Vagina (tissue), 2 donors: ENCODE measurements at regions not wholly inside any gene's neighbourhood (a gene's known extent, or its start where the extent isn't known, plus 50 kb on each side); places are given as distances from the start of the nearest gene placed in this dataset.

Source experiments
- DNase-seq, 2 donors: peaks; one replicate each; pipeline ENCODE4 v3.0.0-alpha.2; 2017; ENCODE audit errors: extremely low spot score in 2 of 2
- H3K27ac ChIP-seq: fragments of 200-600 bp; sonication (generic); one replicate; pipeline ENCODE4 v1.5.1; 2019
- H3K27me3 ChIP-seq: fragments of 200-600 bp; sonication (generic); one replicate; pipeline ENCODE4 v1.5.1; 2019
- H3K36me3 ChIP-seq, 2 donors: fragments of 200-600 bp; sonication (generic); one replicate each; pipeline ENCODE4 v1.5.1; 2017 to 2019
- H3K4me1 ChIP-seq: fragments of 200-600 bp; sonication (generic); one replicate; pipeline ENCODE4 v1.5.1; 2019
- H3K4me3 ChIP-seq, 2 donors: fragments of 200-600 bp; sonication (generic); 1 replicate in 1 of 2; 2 replicates in 1 of 2; pipeline ENCODE4 v1.5.1; 2016 to 2019
- H3K9me3 ChIP-seq: fragments of 200-600 bp; sonication (generic); one replicate; pipeline ENCODE4 v1.5.1; 2019
- POLR2A ChIP-seq, 2 donors: fragments of 450-650 bp; IDR thresholded peaks; one replicate each; pipeline ENCODE4 v1.6.1; 2017; ENCODE audit warnings: antibody characterized with exemption in 2 of 2, mild to moderate bottlenecking in 2 of 2, moderate library complexity in 2 of 2
- POLR2AphosphoS5 ChIP-seq, 2 donors: sonication (generic); formaldehyde crosslinking; IDR thresholded peaks; one replicate each; pipeline ENCODE4 v1.9.0; 2017; ENCODE audit warnings: antibody characterized with exemption in 2 of 2, mild to moderate bottlenecking in 2 of 2, low read depth in 1 of 2; ENCODE audit not compliant: insufficient read depth in 1 of 2
- intact Hi-C: fragments of 100-400 bp; cut with DNase I; formaldehyde crosslinking; loops from one replicate; pipeline ENCODE4 v1.15.1; 2023
- TF ChIP-seq, protein P1 (sequence below), 3 experiments: fragments of 450-650 bp in 2 of 3; fragments of 200-600 bp in 1 of 3; sonication (generic) in 1 of 3; IDR thresholded peaks; one replicate each; pipeline ENCODE4 v1.5.1; 2017 to 2019; ENCODE audit warnings: antibody characterized with exemption in 3 of 3, mild to moderate bottlenecking in 2 of 3, moderate library complexity in 2 of 3

DNA sequence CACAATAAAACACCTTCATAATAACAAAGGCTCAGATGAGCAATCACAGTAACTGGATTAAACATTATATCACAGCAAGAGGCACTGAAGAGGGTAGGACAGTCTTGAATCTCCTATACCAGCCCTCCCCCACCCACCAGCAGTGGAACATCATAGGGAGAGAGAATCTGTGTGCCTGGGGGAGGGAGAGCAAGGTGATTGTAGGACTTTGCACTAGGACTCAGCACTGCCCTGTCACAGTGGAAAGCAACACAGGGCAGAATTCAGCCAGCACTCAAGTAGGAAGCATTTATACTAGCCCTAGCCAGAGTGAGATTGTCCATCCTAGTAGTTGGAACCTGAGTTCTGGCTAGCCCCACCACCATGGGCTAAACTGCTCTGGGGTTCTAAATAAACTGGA is 400.2 kb downstream of the HAO1 start:
- no peak for DNase-seq
- intact Hi-C loops, result no loop called here
- Histone ChIP-seq H3K27ac (no peak overlapping the region), H3K27me3 (no peaks in the 10 kb centered on the region), H3K4me1 (no peaks in the 10 kb centered on the region), H3K4me3 (no peak overlapping the region), H3K9me3 (no peaks in the 10 kb centered on the region), H3K36me3 (no peaks in the 10 kb centered on the region)
- TF ChIP-seq, protein P1, sequence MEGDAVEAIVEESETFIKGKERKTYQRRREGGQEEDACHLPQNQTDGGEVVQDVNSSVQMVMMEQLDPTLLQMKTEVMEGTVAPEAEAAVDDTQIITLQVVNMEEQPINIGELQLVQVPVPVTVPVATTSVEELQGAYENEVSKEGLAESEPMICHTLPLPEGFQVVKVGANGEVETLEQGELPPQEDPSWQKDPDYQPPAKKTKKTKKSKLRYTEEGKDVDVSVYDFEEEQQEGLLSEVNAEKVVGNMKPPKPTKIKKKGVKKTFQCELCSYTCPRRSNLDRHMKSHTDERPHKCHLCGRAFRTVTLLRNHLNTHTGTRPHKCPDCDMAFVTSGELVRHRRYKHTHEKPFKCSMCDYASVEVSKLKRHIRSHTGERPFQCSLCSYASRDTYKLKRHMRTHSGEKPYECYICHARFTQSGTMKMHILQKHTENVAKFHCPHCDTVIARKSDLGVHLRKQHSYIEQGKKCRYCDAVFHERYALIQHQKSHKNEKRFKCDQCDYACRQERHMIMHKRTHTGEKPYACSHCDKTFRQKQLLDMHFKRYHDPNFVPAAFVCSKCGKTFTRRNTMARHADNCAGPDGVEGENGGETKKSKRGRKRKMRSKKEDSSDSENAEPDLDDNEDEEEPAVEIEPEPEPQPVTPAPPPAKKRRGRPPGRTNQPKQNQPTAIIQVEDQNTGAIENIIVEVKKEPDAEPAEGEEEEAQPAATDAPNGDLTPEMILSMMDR (IDR thresholded peaks at IDR 0.05), result no peak
- TF ChIP-seq POLR2A (IDR thresholded peaks at IDR 0.05) (no peak), POLR2AphosphoS5 (IDR thresholded peaks at IDR 0.05; ENCODE audit: insufficient read depth in 1 of 2, low read depth in 1 of 2) (no peak)

DNA sequence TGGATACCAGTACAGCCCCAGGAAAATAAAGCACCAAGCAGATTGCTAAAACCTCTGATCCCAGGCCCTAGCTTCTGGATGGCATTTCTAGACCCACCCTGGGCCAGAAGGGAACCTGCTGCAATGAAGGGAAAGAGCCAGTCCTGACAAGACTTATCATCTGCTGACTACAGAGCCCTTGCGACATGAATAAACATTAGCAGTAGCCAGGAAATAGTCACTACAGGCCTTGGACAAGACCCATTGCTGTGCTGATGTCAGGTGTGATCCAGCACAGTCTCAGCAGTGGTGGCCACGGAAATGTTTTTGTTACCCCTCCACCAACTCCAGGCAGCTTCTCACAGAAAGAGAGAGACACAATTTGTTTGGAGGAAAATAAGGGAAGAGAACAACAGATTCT is 399.3 kb downstream of the HAO1 start:
- Histone ChIP-seq H3K9me3 (no peaks in the 10 kb centered on the region), H3K36me3 (no peaks in the 10 kb centered on the region), H3K27me3 (no peaks in the 10 kb centered on the region), H3K4me3 (no peak overlapping the region), H3K27ac (no peak overlapping the region), H3K4me1 (no peaks in the 10 kb centered on the region)
- no peak for DNase-seq
- no peak for TF ChIP-seq POLR2A (IDR thresholded peaks at IDR 0.05)
- TF ChIP-seq, protein P1 (IDR thresholded peaks at IDR 0.05), result no peak
- TF ChIP-seq POLR2AphosphoS5 (IDR thresholded peaks at IDR 0.05; ENCODE audit: insufficient read depth in 1 of 2, low read depth in 1 of 2), result no peak
- intact Hi-C loops, result no loop called here

GRCh38 chr20:7571101-7571500 is 369.2 kb downstream of the HAO1 start:
- H3K9me3 ChIP-seq, result no peaks in the 10 kb centered on the region
- no peak overlapping the region for H3K4me3 ChIP-seq
- H3K27ac ChIP-seq, result no peak overlapping the region
- no peaks in the 10 kb centered on the region for H3K4me1 ChIP-seq
- H3K36me3 ChIP-seq, result no peaks in the 10 kb centered on the region
- no peaks in the 10 kb centered on the region for H3K27me3 ChIP-seq
- intact Hi-C loops, result no loop called here
- DNase-seq, result no peak
- TF ChIP-seq, protein P1 (IDR thresholded peaks at IDR 0.05), result no peak
- TF ChIP-seq POLR2A (IDR thresholded peaks at IDR 0.05) (no peak), POLR2AphosphoS5 (IDR thresholded peaks at IDR 0.05; ENCODE audit: insufficient read depth in 1 of 2, low read depth in 1 of 2) (no peak)

- Histone ChIP-seq H3K4me3 (no peak overlapping the region), H3K36me3 (no peaks in the 10 kb centered on the region), H3K27ac (no peak overlapping the region), H3K9me3 (no peaks in the 10 kb centered on the region), H3K27me3 (no peaks in the 10 kb centered on the region), H3K4me1 (no peaks in the 10 kb centered on the region)
- DNase-seq, result no peak
- TF ChIP-seq, protein P1 (IDR thresholded peaks at IDR 0.05), result no peak
- no peak for TF ChIP-seq POLR2AphosphoS5 (IDR thresholded peaks at IDR 0.05; ENCODE audit: insufficient read depth in 1 of 2, low read depth in 1 of 2)
- TF ChIP-seq POLR2A (IDR thresholded peaks at IDR 0.05), result no peak
- intact Hi-C loops, result no loop called here
Measured at GRCh38 chr20:7571521-7572055, 368.7 kb downstream of the HAO1 start.

DNA sequence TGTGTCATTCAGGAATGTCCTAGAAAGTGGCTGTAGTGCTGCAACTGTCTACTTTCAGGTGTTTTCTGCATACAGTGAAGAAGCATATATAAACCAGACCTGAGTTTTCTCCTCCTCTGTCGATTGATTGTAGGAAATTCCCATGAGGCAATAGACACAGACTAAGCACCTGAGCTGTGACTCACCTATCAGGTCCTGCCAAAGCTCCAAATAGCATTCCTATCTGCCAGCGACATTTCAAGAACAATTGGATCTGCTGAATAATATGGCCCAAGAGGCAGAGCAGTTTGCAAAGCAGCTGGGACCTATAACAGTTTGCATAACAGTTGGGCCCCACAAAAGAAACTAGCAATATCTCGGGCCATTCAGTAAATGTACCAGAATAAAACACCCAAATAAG is 360.4 kb downstream of the HAO1 start:
- no peaks in the 10 kb centered on the region for H3K9me3 ChIP-seq
- no peak for TF ChIP-seq POLR2AphosphoS5 (IDR thresholded peaks at IDR 0.05; ENCODE audit: insufficient read depth in 1 of 2, low read depth in 1 of 2)
- no peak for TF ChIP-seq POLR2A (IDR thresholded peaks at IDR 0.05)
- intact Hi-C loops, result no loop called here

More for the DNA sequence above, 360.4 kb downstream of the HAO1 start:
- no peaks in the 10 kb centered on the region for H3K4me1 ChIP-seq
- no peak overlapping the region for H3K4me3 ChIP-seq
- no peak for DNase-seq
- H3K36me3 ChIP-seq, result no peaks in the 10 kb centered on the region
- H3K27me3 ChIP-seq, result no peaks in the 10 kb centered on the region
- no peak overlapping the region for H3K27ac ChIP-seq
